Neural cell (in vitro differentiated cells): ENCODE measurements at regions not wholly inside any gene's neighbourhood (a gene's known extent, or its start where the extent isn't known, plus 50 kb on each side); places are given as distances from the start of the nearest gene placed in this dataset.

Source experiments
- H2AFZ ChIP-seq: fragments of 200-600, 300-800 bp; sonication (generic), shearing (Covaris generic); 2 replicates; pipeline ENCODE4 v1.6.0; 2014; ENCODE audit warnings: low read depth, mild to moderate bottlenecking, antibody characterized with exemption, low read length, moderate library complexity
- H3F3A ChIP-seq: fragments of 200-600 bp; shearing (Covaris generic); 2 replicates; pipeline ENCODE4 v1.6.1; 2016; ENCODE audit warnings: mild to moderate bottlenecking, moderate library complexity, mixed read lengths, antibody characterized with exemption, low read length; ENCODE audit not compliant: insufficient read depth, poor library complexity, severe bottlenecking
- H3K27ac ChIP-seq: fragments of 200-600, 300-800 bp; sonication (generic), shearing (Covaris generic); 2 replicates; pipeline ENCODE4 v1.5.1; 2014; ENCODE audit warnings: mild to moderate bottlenecking, low read length, moderate library complexity
- H3K27me3 ChIP-seq: fragments of 300-800, 200-600 bp; sonication (generic), shearing (Covaris generic); 2 replicates; pipeline ENCODE4 v1.6.0; 2014; ENCODE audit warnings: mild to moderate bottlenecking, low read depth, low read length, moderate library complexity; ENCODE audit not compliant: insufficient read depth
- H3K36me3 ChIP-seq: fragments of 300-800, 200-600 bp; sonication (generic), shearing (Covaris generic); 2 replicates; pipeline ENCODE4 v1.5.1; 2014; ENCODE audit warnings: mild to moderate bottlenecking, antibody characterized with exemption, low read length, moderate library complexity; ENCODE audit not compliant: insufficient read depth
- H3K4me2 ChIP-seq: fragments of 300-800, 200-600 bp; sonication (generic), shearing (Covaris generic); 2 replicates; pipeline ENCODE4 v1.6.0; 2014; ENCODE audit warnings: mild to moderate bottlenecking, low read length
- H3K4me3 ChIP-seq: fragments of 300-800, 200-600 bp; sonication (generic), shearing (Covaris generic); 2 replicates; pipeline ENCODE4 v1.5.1; 2014; ENCODE audit warnings: mild to moderate bottlenecking, low read length, moderate library complexity
- H3K79me2 ChIP-seq: fragments of 200-600 bp; shearing (Covaris generic); replicated peaks from 2 replicates; pipeline ENCODE4 v1.6.0; 2014; ENCODE audit warnings: mild to moderate bottlenecking, low read length, moderate library complexity; ENCODE audit not compliant: insufficient read depth
- H3K9ac ChIP-seq: fragments of 300-800, 200-600 bp; sonication (generic), shearing (Covaris generic); 2 replicates; pipeline ENCODE4 v1.6.1; 2016; ENCODE audit warnings: mild to moderate bottlenecking, low read length, mixed read lengths
- H3K9me2 ChIP-seq: fragments of 200-600 bp; shearing (Covaris generic); 2 replicates; pipeline ENCODE4 v1.6.1; 2016; ENCODE audit warnings: mild to moderate bottlenecking, low read length, mixed read lengths; ENCODE audit not compliant: insufficient read depth
- H3K9me3 ChIP-seq: fragments of 200-600, 300-800 bp; sonication (generic), shearing (Covaris generic); 2 replicates; pipeline ENCODE4 v1.6.1; 2016; ENCODE audit warnings: mild to moderate bottlenecking, mixed run types, low read length, moderate library complexity, mixed read lengths
- H4K20me1 ChIP-seq: fragments of 200-600 bp; shearing (Covaris generic); 2 replicates; pipeline ENCODE4 v1.6.1; 2016; ENCODE audit warnings: mild to moderate bottlenecking, mixed run types; ENCODE audit not compliant: insufficient read depth
- CTCF ChIP-seq: fragments of 450-650 bp; IDR thresholded peaks from 2 replicates; pipeline ENCODE4 v1.5.1; 2014; ENCODE audit warnings: antibody characterized with exemption, mild to moderate bottlenecking, moderate library complexity; ENCODE audit not compliant: poor library complexity, severe bottlenecking
- EP300 ChIP-seq: fragments of 450-650 bp; conservative IDR thresholded peaks from 2 replicates; pipeline ENCODE4 v1.6.1; 2014; ENCODE audit warnings: antibody characterized with exemption, mild to moderate bottlenecking, moderate library complexity; ENCODE audit not compliant: poor library complexity, severe bottlenecking
- EZH2 ChIP-seq: fragments of 200-600, 300-800 bp; shearing (Covaris generic), sonication (generic); IDR thresholded peaks from 2 replicates; pipeline ENCODE4 v1.6.1; 2014; ENCODE audit warnings: antibody characterized with exemption, low read length, borderline replicate concordance, mild to moderate bottlenecking; ENCODE audit not compliant: insufficient read depth, poor library complexity, severe bottlenecking
- MXI1 ChIP-seq: fragments of 450-650 bp; conservative IDR thresholded peaks from 2 replicates; pipeline ENCODE4 v1.6.1; 2014; ENCODE audit warnings: antibody characterized with exemption, mild to moderate bottlenecking; ENCODE audit not compliant: poor library complexity, severe bottlenecking
- POLR2AphosphoS5 ChIP-seq: IDR thresholded peaks from 2 replicates; pipeline ENCODE4 v1.6.1; 2012
- RAD21 ChIP-seq: fragments of 450-650 bp; conservative IDR thresholded peaks from 2 replicates; pipeline ENCODE4 v1.6.1; 2014; ENCODE audit warnings: antibody characterized with exemption, mild to moderate bottlenecking, moderate library complexity
- REST ChIP-seq: IDR thresholded peaks from 2 replicates; pipeline ENCODE4 v1.6.1; 2012; ENCODE audit warnings: borderline replicate concordance
- SMC3 ChIP-seq: fragments of 450-650 bp; conservative IDR thresholded peaks from 2 replicates; pipeline ENCODE4 v1.6.1; 2014; ENCODE audit warnings: antibody characterized with exemption, mild to moderate bottlenecking, moderate library complexity; ENCODE audit not compliant: poor library complexity
- TAF1 ChIP-seq: IDR thresholded peaks from 2 replicates; pipeline ENCODE4 v1.6.1; 2012; ENCODE audit warnings: low read depth

- Histone ChIP-seq H3K27ac (no peak overlapping the region), H3K79me2 (no peaks in the 10 kb centered on the region), H3K36me3 (no peaks in the 10 kb centered on the region), H3K4me3 (no peak overlapping the region), H2AFZ (no peak overlapping the region), H4K20me1 (no peaks in the 10 kb centered on the region), H3K27me3 (no peaks in the 10 kb centered on the region), H3K9me3 (no peaks in the 10 kb centered on the region), H3K4me2 (no peak overlapping the region), H3K9me2 (no peaks in the 10 kb centered on the region), H3F3A (no peaks in the 10 kb centered on the region), H3K9ac (no peak overlapping the region)
- TF ChIP-seq POLR2AphosphoS5 (no peak), SMC3 (no peak), RAD21 (no peak), MXI1 (no peak), TAF1 (no peak), EP300 (no peak), CTCF (no peak), REST (no peak), EZH2 (no peak)
Observed at GRCh38 chr6:8269094-8269493, 166.3 kb downstream of the SLC35B3 start.

GRCh38 chr6:8268606-8269005, 166.3 kb upstream of the EEF1E1 start:
- TF ChIP-seq REST (no peak), RAD21 (no peak)
- Histone ChIP-seq H3K9me3 (no peaks in the 10 kb centered on the region), H3K36me3 (no peaks in the 10 kb centered on the region), H3K27me3 (no peaks in the 10 kb centered on the region), H3K4me3 (no peak overlapping the region), H3F3A (no peaks in the 10 kb centered on the region), H3K27ac (no peak overlapping the region), H4K20me1 (no peaks in the 10 kb centered on the region), H3K4me2 (no peak overlapping the region), H2AFZ (no peak overlapping the region), H3K9ac (no peak overlapping the region), H3K9me2 (no peaks in the 10 kb centered on the region), H3K79me2 (no peaks in the 10 kb centered on the region)
